Stimulated activated CD4-positive, alpha-beta T cell treated with anti-CD3 and anti-CD28 coated beads, Interleukin-4, amount 100 ng/mL, for 48 hours (primary cell): ENCODE measurements at regions not wholly inside any gene's neighbourhood (a gene's known extent, or its start where the extent isn't known, plus 50 kb on each side); places are given as distances from the start of the nearest gene placed in this dataset.

Source experiments
- DNase-seq, 2 donors: peaks; one replicate each; pipeline ENCODE4 v3.0.0-alpha.2; 2020; ENCODE audit warnings: low read depth in 2 of 2

- DNase-seq, result no peak
Observed at GRCh38 chr3:42037318-42037945, 53.7 kb upstream of the TRAK1 start.

- no peak for DNase-seq
Observed at GRCh38 chr3:42036483-42036823, 54.7 kb upstream of the TRAK1 start.

GRCh38 chr3:42035816-42036482 is 55.2 kb upstream of the TRAK1 start:
- no peak for DNase-seq

GRCh38 chr3:42035007-42035406 is 56.1 kb upstream of the TRAK1 start:
- no peak for DNase-seq

- no peak for DNase-seq
Observed at GRCh38 chr3:42033741-42034140, 57.4 kb upstream of the TRAK1 start.

- DNase-seq, result no peak
Observed at GRCh38 chr3:42032693-42033349, 58.3 kb upstream of the TRAK1 start.

- DNase-seq, result no peak
Observed at GRCh38 chr3:42031808-42032480, 59.2 kb upstream of the TRAK1 start.

GRCh38 chr3:42028474-42028873 is 62.7 kb upstream of the TRAK1 start:
- DNase-seq, result no peak

GRCh38 chr3:42027571-42027970 is 63.6 kb upstream of the TRAK1 start:
- no peak for DNase-seq

- DNase-seq, result no peak
Observed at GRCh38 chr3:42025370-42026138, 63.7 kb upstream of the ULK4 start.

GRCh38 chr3:42024591-42025351 is 62.9 kb upstream of the ULK4 start:
- DNase-seq, result no peak

- peak in 1 of 2 donors; percentile 41 for DNase-seq
Observed at GRCh38 chr3:42023380-42023779, 61.5 kb upstream of the ULK4 start.

- no peak for DNase-seq
Observed at GRCh38 chr3:42022355-42022754, 60.5 kb upstream of the ULK4 start.

GRCh38 chr3:42020684-42021307 is 58.9 kb upstream of the ULK4 start:
- DNase-seq, result no peak

- DNase-seq, result no peak
Observed at GRCh38 chr3:42019953-42020260, 58.0 kb upstream of the ULK4 start.

- DNase-seq, result no peak
Observed at GRCh38 chr3:42019144-42019952, 57.4 kb upstream of the ULK4 start.

- no peak for DNase-seq
Observed at GRCh38 chr3:42014921-42015533, 53.1 kb upstream of the ULK4 start.

- no peak for DNase-seq
Observed at GRCh38 chr3:42014458-42014920, 52.6 kb upstream of the ULK4 start.

GRCh38 chr3:42013691-42014457 is 52.0 kb upstream of the ULK4 start:
- DNase-seq, result peak; percentile 17 to 24
